ENCODE measurements at regions not wholly inside any gene's neighbourhood (a gene's known extent, or its start where the extent isn't known, plus 50 kb on each side); places are given as distances from the start of the nearest gene placed in this dataset.

GRCh38 chr6:82063574-82063973 is 184.0 kb downstream of the IBTK start:
- Histone ChIP-seq H3K4me3 (ENCODE audit: low read length) (no peak overlapping the region), H3K4me2 (ENCODE audit: low read length) (no peak overlapping the region), H3F3A (ENCODE audit: control insufficient read depth, insufficient read depth) (no peaks in the 10 kb centered on the region), H3K27ac (ENCODE audit: low read depth, low read length) (no peak overlapping the region), H3K9me2 (replicated peaks; ENCODE audit: control insufficient read depth, low read length) (no peaks in the 10 kb centered on the region), H3K9me3 (ENCODE audit: control insufficient read depth, insufficient read depth, low read length) (no peaks in the 10 kb centered on the region), H3K79me2 (ENCODE audit: control insufficient read depth, low read length) (no peaks in the 10 kb centered on the region), H3K27me3 (ENCODE audit: control insufficient read depth, low read length) (no peaks in the 10 kb centered on the region), H3K4me1 (ENCODE audit: control insufficient read depth, low read length) (no peaks in the 10 kb centered on the region), H3K36me3 (ENCODE audit: control insufficient read depth, low read length) (no peaks in the 10 kb centered on the region), H4K20me1 (ENCODE audit: control insufficient read depth, insufficient read depth, low read depth, low read length) (no peaks in the 10 kb centered on the region)
- TF ChIP-seq CTCF (IDR thresholded peaks at IDR 0.05; ENCODE audit: low read depth, low read length, poor library complexity, severe bottlenecking) (no peak), EZH2phosphoT487 (IDR thresholded peaks at IDR 0.05; ENCODE audit: borderline replicate concordance, low read length) (no peak)

- Histone ChIP-seq H3K27ac (ENCODE audit: low read depth, low read length) (no peak overlapping the region), H3K9me2 (replicated peaks; ENCODE audit: control insufficient read depth, low read length) (no peaks in the 10 kb centered on the region), H3K79me2 (ENCODE audit: control insufficient read depth, low read length) (no peaks in the 10 kb centered on the region), H3K9me3 (ENCODE audit: control insufficient read depth, insufficient read depth, low read length) (no peaks in the 10 kb centered on the region), H4K20me1 (ENCODE audit: control insufficient read depth, insufficient read depth, low read depth, low read length) (no peaks in the 10 kb centered on the region), H3K4me3 (ENCODE audit: low read length) (no peak overlapping the region), H3F3A (ENCODE audit: control insufficient read depth, insufficient read depth) (no peaks in the 10 kb centered on the region), H3K36me3 (ENCODE audit: control insufficient read depth, low read length) (no peaks in the 10 kb centered on the region), H3K4me2 (ENCODE audit: low read length) (no peak overlapping the region), H3K4me1 (ENCODE audit: control insufficient read depth, low read length) (no peaks in the 10 kb centered on the region), H3K27me3 (ENCODE audit: control insufficient read depth, low read length) (no peaks in the 10 kb centered on the region)
- TF ChIP-seq CTCF (IDR thresholded peaks at IDR 0.05; ENCODE audit: low read depth, low read length, poor library complexity, severe bottlenecking), result no peak
- no peak for TF ChIP-seq EZH2phosphoT487 (IDR thresholded peaks at IDR 0.05; ENCODE audit: borderline replicate concordance, low read length)
Measured at GRCh38 chr6:82062219-82062618, 185.3 kb downstream of the IBTK start.

GRCh38 chr6:82057846-82058554 is 189.5 kb downstream of the IBTK start:
- Histone ChIP-seq H3K9me2 (replicated peaks; ENCODE audit: control insufficient read depth, low read length) (no peaks in the 10 kb centered on the region), H3K36me3 (ENCODE audit: control insufficient read depth, low read length) (no peaks in the 10 kb centered on the region), H3K4me2 (ENCODE audit: low read length) (no peak overlapping the region), H4K20me1 (ENCODE audit: control insufficient read depth, insufficient read depth, low read depth, low read length) (no peaks in the 10 kb centered on the region), H3K9me3 (ENCODE audit: control insufficient read depth, insufficient read depth, low read length) (no peaks in the 10 kb centered on the region), H3K79me2 (ENCODE audit: control insufficient read depth, low read length) (no peaks in the 10 kb centered on the region), H3F3A (ENCODE audit: control insufficient read depth, insufficient read depth) (no peaks in the 10 kb centered on the region), H3K27ac (ENCODE audit: low read depth, low read length) (no peak overlapping the region), H3K4me3 (ENCODE audit: low read length) (no peak overlapping the region), H3K27me3 (ENCODE audit: control insufficient read depth, low read length) (no peaks in the 10 kb centered on the region), H3K4me1 (ENCODE audit: control insufficient read depth, low read length) (no peaks in the 10 kb centered on the region)
- TF ChIP-seq CTCF (IDR thresholded peaks at IDR 0.05; ENCODE audit: low read depth, low read length, poor library complexity, severe bottlenecking) (no peak), EZH2phosphoT487 (IDR thresholded peaks at IDR 0.05; ENCODE audit: borderline replicate concordance, low read length) (no peak)

Measured in DOHH2 (cell line).